Osteocyte (in vitro differentiated cells): ENCODE measurements at regions not wholly inside any gene's neighbourhood (a gene's known extent, or its start where the extent isn't known, plus 50 kb on each side); places are given as distances from the start of the nearest gene placed in this dataset.

ENCODE experiments used
- DNase-seq: peaks from one replicate; pipeline ENCODE4 v3.0.0; 2021; ENCODE audit warnings: mixed read lengths; ENCODE audit not compliant: unreplicated experiment; ENCODE audit errors: extremely low spot score
- H3K27ac Mint-ChIP-seq: one replicate; pipeline ENCODE4 v1.8.0; 2021; ENCODE audit warnings: mild to moderate bottlenecking, mixed read lengths; ENCODE audit not compliant: unreplicated experiment
- H3K27me3 Mint-ChIP-seq: one replicate; pipeline ENCODE4 v1.8.0; 2021; ENCODE audit warnings: mixed read lengths; ENCODE audit not compliant: unreplicated experiment
- H3K36me3 Mint-ChIP-seq: one replicate; pipeline ENCODE4 v1.8.0; 2021; ENCODE audit warnings: mixed read lengths; ENCODE audit not compliant: unreplicated experiment
- H3K4me1 Mint-ChIP-seq: one replicate; pipeline ENCODE4 v1.8.0; 2021; ENCODE audit warnings: mixed read lengths; ENCODE audit not compliant: unreplicated experiment
- H3K4me3 Mint-ChIP-seq: one replicate; pipeline ENCODE4 v1.8.0; 2021; ENCODE audit warnings: mild to moderate bottlenecking, moderate library complexity, mixed read lengths; ENCODE audit not compliant: unreplicated experiment
- H3K9me3 Mint-ChIP-seq: one replicate; pipeline ENCODE4 v1.8.0; 2021; ENCODE audit warnings: mixed read lengths; ENCODE audit not compliant: unreplicated experiment
- CTCF ChIP-seq: fragments of 200-600 bp; sonication (generic); IDR thresholded peaks from 2 replicates; pipeline ENCODE4 v1.5.0; 2021; ENCODE audit warnings: antibody characterized with exemption, mild to moderate bottlenecking, moderate library complexity

GRCh38 chr4:22949161-22949855 lies 256.6 kb downstream of the GBA3 start:
- no peaks in the 10 kb centered on the region for H3K36me3 Mint-ChIP-seq
- DNase-seq, result no peak
- no peak overlapping the region for H3K27ac Mint-ChIP-seq
- H3K4me3 Mint-ChIP-seq, result no peak overlapping the region
- no peaks in the 10 kb centered on the region for H3K9me3 Mint-ChIP-seq
- H3K27me3 Mint-ChIP-seq, result peaks cover 10% of the 10 kb centered on the region
- no peak for TF ChIP-seq CTCF
- no peaks in the 10 kb centered on the region for H3K4me1 Mint-ChIP-seq

GRCh38 chr4:22947851-22948250 lies 255.1 kb downstream of the GBA3 start:
- Mint-ChIP-seq H3K9me3 (no peaks in the 10 kb centered on the region), H3K27ac (no peak overlapping the region), H3K4me1 (no peaks in the 10 kb centered on the region), H3K36me3 (no peaks in the 10 kb centered on the region), H3K27me3 (peaks cover 10% of the 10 kb centered on the region), H3K4me3 (no peak overlapping the region)
- DNase-seq, result no peak
- TF ChIP-seq CTCF, result no peak

GRCh38 chr4:22942920-22943559 lies 250.3 kb downstream of the GBA3 start:
- Mint-ChIP-seq H3K27me3 (peaks cover 12% of the 10 kb centered on the region), H3K4me3 (no peak overlapping the region), H3K36me3 (no peaks in the 10 kb centered on the region), H3K4me1 (no peaks in the 10 kb centered on the region), H3K27ac (no peak overlapping the region), H3K9me3 (no peaks in the 10 kb centered on the region)
- DNase-seq, result no peak
- no peak for TF ChIP-seq CTCF

DNA sequence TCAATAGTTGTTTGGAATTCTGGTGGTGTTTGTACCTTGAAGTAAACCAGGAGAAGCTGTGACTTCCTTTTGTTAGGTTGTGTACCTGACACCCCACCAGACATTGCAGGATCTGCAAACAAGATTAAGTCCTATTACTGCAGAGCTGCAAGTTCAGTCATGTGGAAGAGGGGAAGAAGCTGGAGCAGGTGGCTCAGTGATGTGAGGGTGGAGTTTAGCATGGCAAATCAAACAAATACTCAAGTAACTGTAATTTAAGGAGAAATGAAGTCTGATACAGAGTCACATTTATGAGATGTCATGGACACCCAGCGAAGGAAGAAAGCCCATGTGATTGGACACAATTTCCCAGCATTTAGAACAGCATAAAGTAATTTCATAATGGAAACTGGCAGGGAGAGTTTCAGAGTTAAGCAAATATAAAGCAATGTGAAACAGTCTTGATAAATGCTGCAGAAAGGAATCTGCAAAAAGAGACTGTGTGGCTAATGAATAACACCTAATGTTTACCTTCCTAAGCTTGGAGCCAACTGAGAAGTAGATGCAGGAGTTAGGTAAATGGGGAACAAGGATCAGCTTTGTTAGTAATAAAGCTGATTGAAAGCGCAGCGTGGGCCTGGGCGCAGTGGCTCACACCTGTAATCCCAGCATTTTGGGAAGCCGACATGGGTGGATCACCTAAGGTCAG lies 249.1 kb downstream of the GBA3 start:
- no peak for TF ChIP-seq CTCF
- H3K9me3 Mint-ChIP-seq, result no peaks in the 10 kb centered on the region
- no peak for DNase-seq
- no peak overlapping the region for H3K4me3 Mint-ChIP-seq
- no peak overlapping the region for H3K27ac Mint-ChIP-seq
- H3K27me3 Mint-ChIP-seq, result peaks cover 3% of the 10 kb centered on the region
- H3K4me1 Mint-ChIP-seq, result no peaks in the 10 kb centered on the region
- H3K36me3 Mint-ChIP-seq, result no peaks in the 10 kb centered on the region

- Mint-ChIP-seq H3K36me3 (no peaks in the 10 kb centered on the region), H3K4me3 (no peak overlapping the region), H3K9me3 (no peaks in the 10 kb centered on the region), H3K27me3 (no peaks in the 10 kb centered on the region), H3K4me1 (no peaks in the 10 kb centered on the region), H3K27ac (no peak overlapping the region)
- DNase-seq, result no peak
- TF ChIP-seq CTCF, result no peak
These were observed 239.6 kb downstream of the GBA3 start for GRCh38 chr4:22932326-22932725.
